Mesenchymal stem cell (in vitro differentiated cells and primary cell): ENCODE measurements at regions not wholly inside any gene's neighbourhood (a gene's known extent, or its start where the extent isn't known, plus 50 kb on each side); places are given as distances from the start of the nearest gene placed in this dataset.
"Not testable (repeated sequence)": the region's sequence is repeated elsewhere in the genome, so short reads cannot be mapped to it uniquely, and the experiment has no call there.

Experiments used
- DNase-seq: peaks from one replicate; pipeline ENCODE4 v3.0.0-alpha.2; 2013
- H2AFZ ChIP-seq: one replicate; pipeline ENCODE4 v1.6.1; 2013; ENCODE audit warnings: low read depth, mild to moderate bottlenecking, control low read depth, inconsistent platforms, low read length, moderate library complexity
- H2AK5ac ChIP-seq: 2 replicates; pipeline ENCODE4 v1.6.1; 2013; ENCODE audit warnings: low read length, moderate library complexity, mild to moderate bottlenecking, inconsistent platforms; ENCODE audit not compliant: severe bottlenecking
- H2BK120ac ChIP-seq: one replicate; pipeline ENCODE4 v1.6.1; 2013; ENCODE audit warnings: low read depth, mild to moderate bottlenecking, inconsistent platforms, low read length, moderate library complexity
- H2BK12ac ChIP-seq, 2 experiments: one replicate each; pipeline ENCODE4 v1.6.1; 2013; ENCODE audit warnings: inconsistent platforms in 2 of 2, low read length in 2 of 2, mild to moderate bottlenecking in 2 of 2, moderate library complexity in 2 of 2, control low read depth in 1 of 2
- H2BK15ac ChIP-seq: one replicate; pipeline ENCODE4 v1.6.1; 2013; ENCODE audit warnings: mild to moderate bottlenecking, low read depth, inconsistent platforms; ENCODE audit not compliant: poor library complexity, severe bottlenecking
- H2BK5ac ChIP-seq: 2 replicates; pipeline ENCODE4 v1.6.1; 2013; ENCODE audit warnings: low read depth, mild to moderate bottlenecking, low read length, control low read depth, inconsistent platforms; ENCODE audit not compliant: poor library complexity, severe bottlenecking
- H3K14ac ChIP-seq, 2 experiments: one replicate each; pipeline ENCODE4 v1.6.1; 2013; ENCODE audit warnings: inconsistent platforms in 2 of 2, low read length in 2 of 2, control low read depth in 1 of 2, mild to moderate bottlenecking in 1 of 2, moderate library complexity in 1 of 2
- H3K18ac ChIP-seq, 2 experiments: one replicate each; pipeline ENCODE4 v1.6.1; 2013; ENCODE audit warnings: inconsistent platforms in 2 of 2, low read length in 2 of 2, control low read depth in 1 of 2, low read depth in 1 of 2, mild to moderate bottlenecking in 1 of 2
- H3K23ac ChIP-seq, 2 experiments: one replicate each; pipeline ENCODE4 v1.6.1; 2013; ENCODE audit warnings: inconsistent platforms in 2 of 2, low read length in 2 of 2, mild to moderate bottlenecking in 2 of 2, moderate library complexity in 2 of 2, control low read depth in 1 of 2
- H3K27ac ChIP-seq: 2 replicates; pipeline ENCODE4 v1.5.1; 2013; ENCODE audit warnings: mild to moderate bottlenecking, moderate library complexity, low read length, control low read depth, inconsistent platforms; ENCODE audit not compliant: poor library complexity, severe bottlenecking
- H3K27me3 ChIP-seq, 2 experiments: 2 replicates each; pipeline versions ENCODE4 v1.6.1 to v1.7.0; 2013; ENCODE audit warnings: low read length in 2 of 2, mild to moderate bottlenecking in 2 of 2, moderate library complexity in 2 of 2, control low read depth in 1 of 2, inconsistent platforms in 1 of 2; ENCODE audit not compliant: control insufficient read depth in 1 of 2, insufficient read depth in 1 of 2
- H3K36me3 ChIP-seq, 2 experiments: 2 replicates each; pipeline versions ENCODE4 v1.6.1 to v1.7.0; 2013; ENCODE audit warnings: low read length in 2 of 2, control low read depth in 1 of 2, inconsistent platforms in 1 of 2, low read depth in 1 of 2, mild to moderate bottlenecking in 1 of 2; ENCODE audit not compliant: insufficient read depth in 2 of 2, control insufficient read depth in 1 of 2
- H3K4ac ChIP-seq, 2 experiments: one replicate each; pipeline ENCODE4 v1.6.1; 2013; ENCODE audit warnings: inconsistent platforms in 2 of 2, low read length in 2 of 2, mild to moderate bottlenecking in 2 of 2, moderate library complexity in 2 of 2, control low read depth in 1 of 2, low read depth in 1 of 2
- H3K4me1 ChIP-seq: 2 replicates; pipeline ENCODE4 v1.6.1; 2013; ENCODE audit warnings: low read depth, low read length, control low read depth; ENCODE audit not compliant: control insufficient read depth, insufficient read depth
- H3K4me2 ChIP-seq: 2 replicates; pipeline ENCODE4 v1.6.1; 2013; ENCODE audit warnings: low read length, mild to moderate bottlenecking, inconsistent platforms; ENCODE audit not compliant: poor library complexity, severe bottlenecking
- H3K4me3 ChIP-seq, 2 experiments: 2 replicates each; pipeline versions ENCODE4 v1.5.1 to v1.7.0; 2013; ENCODE audit warnings: low read length in 2 of 2, mild to moderate bottlenecking in 2 of 2, control low read depth in 1 of 2, low read depth in 1 of 2; ENCODE audit not compliant: insufficient read depth in 1 of 2
- H3K79me1 ChIP-seq: replicated peaks from 2 replicates; pipeline ENCODE4 v1.6.1; 2013; ENCODE audit warnings: mild to moderate bottlenecking, control low read depth, low read length, inconsistent platforms; ENCODE audit not compliant: poor library complexity, severe bottlenecking
- H3K9ac ChIP-seq: 2 replicates; pipeline ENCODE4 v1.7.0; 2013; ENCODE audit warnings: mild to moderate bottlenecking, low read length, moderate library complexity
- H3K9me3 ChIP-seq: 2 replicates; pipeline ENCODE4 v1.7.0; 2013; ENCODE audit warnings: mild to moderate bottlenecking, low read length; ENCODE audit not compliant: control insufficient read depth
- H4K8ac ChIP-seq: one replicate; pipeline ENCODE4 v1.6.1; 2013; ENCODE audit warnings: inconsistent platforms, mild to moderate bottlenecking, low read length, moderate library complexity
- H4K91ac ChIP-seq: one replicate; pipeline ENCODE4 v1.6.1; 2013; ENCODE audit warnings: mild to moderate bottlenecking, low read length, inconsistent platforms
- WGBS: methylation state at CpG from one replicate; pipeline ENCODE4 v1.1.7; 2013; ENCODE audit warnings: mixed read lengths; 5-methylcytosine and 5-hydroxymethylcytosine counted together

DNA sequence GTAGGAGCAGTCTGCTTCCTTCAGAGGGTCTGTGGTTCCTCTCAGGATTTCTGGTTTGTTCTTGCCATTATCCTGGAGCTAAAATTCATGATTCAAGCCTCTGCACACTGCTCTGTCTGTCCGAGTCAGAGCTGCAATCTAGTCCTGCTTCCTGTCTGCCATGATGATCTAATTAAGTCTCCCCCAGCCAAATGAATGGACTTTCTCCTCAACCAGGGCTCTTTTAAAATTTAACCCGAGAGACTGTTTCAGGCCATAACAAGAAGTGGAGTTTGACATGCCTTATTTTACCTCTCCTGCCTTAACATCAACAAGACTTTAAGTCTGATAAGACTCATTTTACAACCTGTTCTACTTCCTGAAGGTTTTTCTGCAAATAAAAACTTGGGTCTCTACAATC, 1009.6 kb upstream of the DDX18 start:
- no peaks in the 10 kb centered on the region for H3K27me3 ChIP-seq
- H4K8ac ChIP-seq = no peak overlapping the region
- no peak overlapping the region for H3K4me3 ChIP-seq
- H3K4ac ChIP-seq = no peak overlapping the region
- no peaks in the 10 kb centered on the region for H3K4me1 ChIP-seq
- no peak overlapping the region for H2AK5ac ChIP-seq
- H4K91ac ChIP-seq = no peak overlapping the region
- peaks cover 36% of the 10 kb centered on the region for H3K9me3 ChIP-seq
- H3K14ac ChIP-seq = no peak overlapping the region
- no peak overlapping the region for H3K18ac ChIP-seq
- no peak overlapping the region for H2AFZ ChIP-seq
- H2BK5ac ChIP-seq = no peak overlapping the region
- no peak overlapping the region for H3K27ac ChIP-seq
- DNase-seq = no peak
- H2BK12ac ChIP-seq = no peak overlapping the region
- no peak overlapping the region for H3K9ac ChIP-seq
- H3K23ac ChIP-seq = no peak overlapping the region
- peak overlapping the region; percentile 9 for H3K4me2 ChIP-seq
- no peak overlapping the region for H2BK15ac ChIP-seq
- WGBS = 25% methylated on average over 2 of the region's 2 CpGs
- H2BK120ac ChIP-seq = no peak overlapping the region
- H3K36me3 ChIP-seq = no peaks in the 10 kb centered on the region
- H3K79me1 ChIP-seq = no peaks in the 10 kb centered on the region

DNA sequence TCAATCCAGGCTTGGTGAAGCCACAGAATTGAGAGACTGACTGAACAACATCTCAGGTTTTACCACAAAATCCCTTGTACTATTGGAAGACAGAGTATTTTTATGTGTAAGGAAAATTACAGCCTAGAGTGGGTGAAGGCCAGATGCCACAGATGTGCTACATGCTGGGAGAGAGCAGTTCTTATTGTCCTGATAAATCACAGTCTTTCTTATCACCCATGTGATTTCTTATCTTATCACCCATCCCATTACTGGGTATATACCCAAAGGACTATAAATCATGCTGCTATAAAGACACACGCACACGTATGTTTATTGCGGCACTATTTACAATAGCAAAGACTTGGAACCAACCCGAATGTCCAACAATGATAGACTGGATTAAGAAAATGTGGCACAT, 1008.0 kb upstream of the DDX18 start:
- H3K4me1 ChIP-seq, H3K4me3 ChIP-seq, H3K23ac ChIP-seq, H2BK120ac ChIP-seq, H2AFZ ChIP-seq, H3K14ac ChIP-seq, H4K8ac ChIP-seq, H2BK12ac ChIP-seq, H2BK15ac ChIP-seq, H3K4ac ChIP-seq, H3K18ac ChIP-seq, H3K4me2 ChIP-seq, H2BK5ac ChIP-seq, DNase-seq, H3K27ac ChIP-seq, H4K91ac ChIP-seq, H3K9ac ChIP-seq, H3K36me3 ChIP-seq, H3K27me3 ChIP-seq, H2AK5ac ChIP-seq, H3K79me1 ChIP-seq: not testable (repeated sequence)
- WGBS = no CpG with 5 or more reads among the region's 4 CpGs
- H3K9me3 ChIP-seq = peaks cover 36% of the 10 kb centered on the region

DNA sequence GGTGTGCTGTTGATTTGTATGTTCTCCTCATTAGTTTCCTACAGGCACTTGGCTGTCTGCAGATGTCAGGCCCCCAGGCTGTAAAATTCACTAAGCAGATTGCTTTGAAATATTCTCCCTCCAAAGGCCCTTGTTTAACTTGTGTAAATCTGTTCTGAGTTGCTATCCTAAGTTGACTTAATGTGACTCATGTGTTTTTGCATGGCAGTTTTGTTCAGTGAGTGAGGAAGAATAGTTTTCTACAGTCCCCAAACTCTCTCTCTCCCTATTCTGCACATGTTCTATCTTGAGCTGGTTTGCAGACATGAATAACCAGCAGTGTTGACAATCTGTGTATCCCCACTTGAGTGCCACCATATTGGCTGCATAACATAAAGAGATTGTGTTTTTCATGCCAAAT, 1005.4 kb upstream of the DDX18 start:
- Histone ChIP-seq H2AFZ (no peak overlapping the region), H3K79me1 (no peaks in the 10 kb centered on the region), H3K4me2 (no peak overlapping the region), H3K14ac (no peak overlapping the region), H3K36me3 (no peaks in the 10 kb centered on the region), H2AK5ac (no peak overlapping the region), H3K4me3 (no peak overlapping the region), H2BK15ac (no peak overlapping the region), H2BK5ac (no peak overlapping the region), H4K91ac (no peak overlapping the region), H2BK12ac (no peak overlapping the region), H3K9me3 (peaks cover 29% of the 10 kb centered on the region), H3K18ac (no peak overlapping the region), H3K4me1 (no peaks in the 10 kb centered on the region), H3K27ac (peak overlapping the region; percentile 35), H3K27me3 (no peaks in the 10 kb centered on the region), H3K23ac (no peak overlapping the region), H2BK120ac (no peak overlapping the region), H4K8ac (no peak overlapping the region), H3K4ac (no peak overlapping the region), H3K9ac (no peak overlapping the region)
- DNase-seq = peak; percentile 13

DNA sequence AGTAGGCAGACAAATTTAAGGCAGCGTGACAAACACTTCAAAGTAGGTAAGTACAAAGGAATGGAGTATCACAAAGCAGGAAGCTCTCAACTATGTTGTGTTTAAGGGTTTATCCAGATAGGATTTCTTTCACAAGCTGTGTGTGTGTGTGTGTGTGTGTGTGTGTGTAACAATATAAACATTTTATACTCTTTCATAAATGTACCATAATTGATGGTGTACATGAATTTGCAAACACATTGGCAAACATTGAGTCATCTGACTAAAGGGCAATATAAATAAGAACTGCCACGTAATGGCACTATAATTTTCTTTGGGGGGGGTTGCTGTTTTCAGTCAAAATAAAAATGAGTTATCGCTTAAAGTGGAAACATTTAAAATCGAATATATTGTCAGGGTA, 1004.4 kb upstream of the DDX18 start:
- Histone ChIP-seq H3K27ac (no peak overlapping the region), H3K18ac (no peak overlapping the region), H2BK15ac (no peak overlapping the region), H2AK5ac (no peak overlapping the region), H2BK5ac (no peak overlapping the region), H2BK12ac (no peak overlapping the region), H3K9ac (no peak overlapping the region), H3K4ac (no peak overlapping the region), H3K4me1 (no peaks in the 10 kb centered on the region), H2BK120ac (no peak overlapping the region), H4K91ac (no peak overlapping the region), H3K9me3 (peaks cover 25% of the 10 kb centered on the region), H3K36me3 (no peaks in the 10 kb centered on the region), H2AFZ (no peak overlapping the region), H3K4me2 (no peak overlapping the region), H3K79me1 (no peaks in the 10 kb centered on the region), H3K4me3 (no peak overlapping the region), H4K8ac (no peak overlapping the region), H3K23ac (no peak overlapping the region), H3K27me3 (no peaks in the 10 kb centered on the region), H3K14ac (no peak overlapping the region)
- 62% methylated on average over 1 of the region's 4 CpGs for WGBS
- DNase-seq = peak; percentile 10
